Urothelium cell line (cell line): ENCODE measurements at regions not wholly inside any gene's neighbourhood (a gene's known extent, or its start where the extent isn't known, plus 50 kb on each side); places are given as distances from the start of the nearest gene placed in this dataset.
"Not testable (repeated sequence)": the region's sequence is repeated elsewhere in the genome, so short reads cannot be mapped to it uniquely, and the experiment has no call there.

ENCODE experiments used
- DNase-seq: peaks from one replicate; pipeline ENCODE4 v3.0.0; 2011; ENCODE audit warnings: low spot score, mixed read lengths
- FAIRE-seq: peaks from 2 replicates; lab custom pipeline; 2011; peaks lifted over from hg19 to GRCh38; lab: Jason Lieb, UNC

- DNase-seq, FAIRE-seq: not testable (repeated sequence)
These were observed 1065.1 kb downstream of the RPIA start for GRCh38 chr2:89756616-89757015.

GRCh38 chr2:89758332-89759026 is 1067.0 kb downstream of the RPIA start:
- not testable (repeated sequence) for DNase-seq, FAIRE-seq

GRCh38 chr2:89760762-89761161 is 1069.3 kb downstream of the RPIA start:
- not testable (repeated sequence) for FAIRE-seq, DNase-seq

GRCh38 chr2:89761171-89761570 is 1069.7 kb downstream of the RPIA start:
- FAIRE-seq, DNase-seq: not testable (repeated sequence)

- FAIRE-seq = not testable (repeated sequence)
These were observed 1070.4 kb downstream of the RPIA start for GRCh38 chr2:89761863-89762262.

GRCh38 chr2:89762461-89763253 is 1071.2 kb downstream of the RPIA start:
- not testable (repeated sequence) for DNase-seq, FAIRE-seq

More at GRCh38 chr2:89761863-89762262, 1070.4 kb downstream of the RPIA start:
- DNase-seq = not testable (repeated sequence)

- peak; percentile 32 for DNase-seq
- FAIRE-seq = no peak
These were observed 1071.7 kb downstream of the RPIA start for GRCh38 chr2:89763254-89763580.

GRCh38 chr2:89763581-89764485 is 1072.4 kb downstream of the RPIA start:
- DNase-seq = no peak
- no peak for FAIRE-seq

- not testable (repeated sequence) for DNase-seq, FAIRE-seq
These were observed 1073.3 kb downstream of the RPIA start for GRCh38 chr2:89764571-89765360.

GRCh38 chr2:89765361-89765718 is 1073.9 kb downstream of the RPIA start:
- FAIRE-seq, DNase-seq: not testable (repeated sequence)

GRCh38 chr2:89766141-89766990 is 1074.9 kb downstream of the RPIA start:
- not testable (repeated sequence) for FAIRE-seq, DNase-seq

GRCh38 chr2:89767058-89767457 is 1075.6 kb downstream of the RPIA start:
- FAIRE-seq = not testable (repeated sequence)
- peak; percentile 14 for DNase-seq

GRCh38 chr2:89767572-89768435 is 1076.3 kb downstream of the RPIA start:
- DNase-seq = peak; percentile 19
- FAIRE-seq = no peak

GRCh38 chr2:89775885-89776284 is 1084.4 kb downstream of the RPIA start:
- DNase-seq = no peak

GRCh38 chr2:89780318-89780717 is 1088.8 kb downstream of the RPIA start:
- DNase-seq = no peak
- no peak for FAIRE-seq

More at GRCh38 chr2:89775885-89776284, 1084.4 kb downstream of the RPIA start:
- FAIRE-seq = no peak

GRCh38 chr2:89781962-89782361 is 1090.5 kb downstream of the RPIA start:
- no peak for FAIRE-seq
- DNase-seq = no peak

GRCh38 chr2:89784960-89785359 is 1093.5 kb downstream of the RPIA start:
- no peak for FAIRE-seq
- DNase-seq = no peak

GRCh38 chr2:89785528-89785927 is 1094.1 kb downstream of the RPIA start:
- not testable (repeated sequence) for FAIRE-seq, DNase-seq
